ENCODE measurements at regions not wholly inside any gene's neighbourhood (a gene's known extent, or its start where the extent isn't known, plus 50 kb on each side); places are given as distances from the start of the nearest gene placed in this dataset.
"Not testable (repeated sequence)": the region's sequence is repeated elsewhere in the genome, so short reads cannot be mapped to it uniquely, and the experiment has no call there.

DNA sequence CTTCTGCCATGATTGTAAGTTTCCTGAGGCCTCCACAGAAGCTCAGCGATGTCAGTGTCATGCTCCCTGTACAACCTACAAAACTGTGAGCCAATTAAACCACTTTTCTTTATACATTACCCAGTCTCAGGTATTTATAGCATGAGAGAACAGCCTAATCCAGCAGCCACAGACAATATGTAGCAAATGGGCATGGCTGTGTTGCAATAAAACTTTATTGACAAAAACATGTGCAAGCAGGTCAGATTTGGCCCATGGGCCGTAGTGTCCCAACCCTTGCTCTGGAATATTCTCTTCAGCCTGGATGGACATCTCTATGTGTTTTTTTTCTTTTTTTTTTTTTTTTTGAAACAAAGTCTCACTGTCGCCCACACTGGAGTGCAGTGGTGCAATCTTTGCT is 60.9 kb upstream of the EEF2KMT start:
- TF ChIP-seq, protein P1, sequence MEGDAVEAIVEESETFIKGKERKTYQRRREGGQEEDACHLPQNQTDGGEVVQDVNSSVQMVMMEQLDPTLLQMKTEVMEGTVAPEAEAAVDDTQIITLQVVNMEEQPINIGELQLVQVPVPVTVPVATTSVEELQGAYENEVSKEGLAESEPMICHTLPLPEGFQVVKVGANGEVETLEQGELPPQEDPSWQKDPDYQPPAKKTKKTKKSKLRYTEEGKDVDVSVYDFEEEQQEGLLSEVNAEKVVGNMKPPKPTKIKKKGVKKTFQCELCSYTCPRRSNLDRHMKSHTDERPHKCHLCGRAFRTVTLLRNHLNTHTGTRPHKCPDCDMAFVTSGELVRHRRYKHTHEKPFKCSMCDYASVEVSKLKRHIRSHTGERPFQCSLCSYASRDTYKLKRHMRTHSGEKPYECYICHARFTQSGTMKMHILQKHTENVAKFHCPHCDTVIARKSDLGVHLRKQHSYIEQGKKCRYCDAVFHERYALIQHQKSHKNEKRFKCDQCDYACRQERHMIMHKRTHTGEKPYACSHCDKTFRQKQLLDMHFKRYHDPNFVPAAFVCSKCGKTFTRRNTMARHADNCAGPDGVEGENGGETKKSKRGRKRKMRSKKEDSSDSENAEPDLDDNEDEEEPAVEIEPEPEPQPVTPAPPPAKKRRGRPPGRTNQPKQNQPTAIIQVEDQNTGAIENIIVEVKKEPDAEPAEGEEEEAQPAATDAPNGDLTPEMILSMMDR (IDR thresholded peaks at IDR 0.05; ENCODE audit: insufficient read depth, missing control alignments) = no peak
- no peak for DNase-seq (ENCODE audit: insufficient read length, low spot score)
- FAIRE-seq = no peak

DNA sequence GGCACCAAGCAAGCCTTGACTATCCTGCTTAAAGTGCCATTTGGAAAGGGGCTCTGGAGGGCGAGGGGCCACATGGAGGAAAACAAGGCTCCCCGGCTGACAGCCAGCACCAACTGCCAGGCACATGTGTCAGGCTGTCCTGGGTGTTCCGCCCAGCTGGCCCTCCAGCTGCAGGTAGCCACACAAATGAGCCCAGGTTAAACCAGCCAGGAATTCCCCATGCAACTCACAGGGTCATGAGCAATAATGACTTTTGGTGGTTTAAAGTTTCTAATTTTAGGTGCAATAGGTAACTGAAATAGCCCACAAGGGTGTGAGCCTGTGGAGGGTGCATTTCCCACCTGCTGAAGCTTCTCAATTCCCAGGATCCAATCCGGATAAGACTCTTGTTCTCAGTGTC is 58.9 kb upstream of the EEF2KMT start:
- not testable (repeated sequence) for DNase-seq (ENCODE audit: insufficient read length, low spot score); FAIRE-seq

DNA sequence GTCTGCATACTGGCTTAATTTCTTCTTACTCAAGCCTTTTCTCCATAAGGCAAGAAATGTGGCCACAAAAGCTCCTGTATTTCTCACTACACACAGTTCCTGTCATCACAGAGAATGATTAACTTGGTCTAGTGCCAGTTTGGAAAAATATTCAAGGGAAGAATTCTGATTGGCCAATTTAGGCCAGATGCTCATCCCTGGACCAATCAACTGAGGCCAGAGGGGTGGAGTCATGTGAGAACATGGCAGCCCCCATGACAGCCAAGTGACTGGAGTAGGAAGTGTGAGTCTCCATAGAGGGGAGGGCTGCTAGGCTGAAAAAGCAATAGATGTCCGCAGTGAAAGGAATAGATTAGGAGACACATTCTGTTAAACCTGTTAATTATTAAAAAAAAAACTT is 56.4 kb upstream of the EEF2KMT start:
- FAIRE-seq; DNase-seq (ENCODE audit: insufficient read length, low spot score): not testable (repeated sequence)

DNA sequence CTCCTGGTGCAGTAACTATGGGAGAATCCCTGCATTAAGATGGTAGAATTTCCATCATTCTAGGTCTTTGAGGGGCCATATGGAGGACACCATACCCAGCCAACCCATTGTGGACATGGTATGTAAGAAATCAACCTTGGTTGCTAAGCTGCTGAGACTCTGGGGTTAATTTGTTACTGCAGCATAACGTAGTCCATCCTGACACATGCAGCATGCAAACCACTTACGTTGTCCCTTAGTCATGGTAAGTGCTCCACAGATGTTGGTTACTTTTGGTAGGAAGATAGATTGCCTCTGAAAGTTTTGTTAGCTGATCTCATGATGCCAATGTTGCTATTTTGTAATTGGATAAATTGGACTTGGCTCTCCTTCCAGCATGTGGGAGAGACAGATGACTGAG is 53.8 kb upstream of the EEF2KMT start:
- FAIRE-seq; DNase-seq (ENCODE audit: insufficient read length, low spot score): not testable (repeated sequence)
